GM12865 (cell line): ENCODE measurements at regions not wholly inside any gene's neighbourhood (a gene's known extent, or its start where the extent isn't known, plus 50 kb on each side); places are given as distances from the start of the nearest gene placed in this dataset.

Experiments
- DNase-seq: peaks from one replicate; pipeline ENCODE4 v3.0.0; 2010; ENCODE audit warnings: low read depth
- H3K4me3 ChIP-seq: 2 replicates; pipeline ENCODE4 v1.5.1; 2011; ENCODE audit warnings: mild to moderate bottlenecking, low read depth, low read length, control low read depth
- TF ChIP-seq, protein P1 (sequence below): IDR thresholded peaks from 2 replicates; pipeline ENCODE4 v1.5.1; 2011; ENCODE audit warnings: low read length, control low read depth, low read depth, inconsistent platforms; ENCODE audit not compliant: insufficient read depth; ENCODE audit errors: missing control alignments

DNA sequence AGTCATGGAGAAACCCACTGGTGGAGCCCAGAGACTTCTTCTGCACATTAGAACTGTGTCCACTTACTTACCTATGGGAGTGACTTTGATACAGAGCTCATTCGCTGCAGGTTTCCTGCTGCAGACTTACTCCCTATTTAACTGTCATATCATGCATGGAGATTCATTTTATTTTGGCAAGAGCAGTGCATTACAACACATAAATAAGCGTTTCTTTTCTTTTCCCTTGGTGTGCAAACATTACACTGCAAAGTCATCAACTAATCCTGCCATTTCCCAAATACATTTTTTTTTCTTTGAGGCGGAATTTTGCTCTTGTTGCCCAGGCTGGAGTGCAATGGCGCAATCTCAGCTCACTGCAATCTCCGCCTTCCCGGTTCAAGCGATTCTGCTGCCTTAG lies 230.9 kb upstream of the SFRP2 start:
- TF ChIP-seq, protein P1, sequence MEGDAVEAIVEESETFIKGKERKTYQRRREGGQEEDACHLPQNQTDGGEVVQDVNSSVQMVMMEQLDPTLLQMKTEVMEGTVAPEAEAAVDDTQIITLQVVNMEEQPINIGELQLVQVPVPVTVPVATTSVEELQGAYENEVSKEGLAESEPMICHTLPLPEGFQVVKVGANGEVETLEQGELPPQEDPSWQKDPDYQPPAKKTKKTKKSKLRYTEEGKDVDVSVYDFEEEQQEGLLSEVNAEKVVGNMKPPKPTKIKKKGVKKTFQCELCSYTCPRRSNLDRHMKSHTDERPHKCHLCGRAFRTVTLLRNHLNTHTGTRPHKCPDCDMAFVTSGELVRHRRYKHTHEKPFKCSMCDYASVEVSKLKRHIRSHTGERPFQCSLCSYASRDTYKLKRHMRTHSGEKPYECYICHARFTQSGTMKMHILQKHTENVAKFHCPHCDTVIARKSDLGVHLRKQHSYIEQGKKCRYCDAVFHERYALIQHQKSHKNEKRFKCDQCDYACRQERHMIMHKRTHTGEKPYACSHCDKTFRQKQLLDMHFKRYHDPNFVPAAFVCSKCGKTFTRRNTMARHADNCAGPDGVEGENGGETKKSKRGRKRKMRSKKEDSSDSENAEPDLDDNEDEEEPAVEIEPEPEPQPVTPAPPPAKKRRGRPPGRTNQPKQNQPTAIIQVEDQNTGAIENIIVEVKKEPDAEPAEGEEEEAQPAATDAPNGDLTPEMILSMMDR: no peak
- no peak for DNase-seq
- no peak overlapping the region for H3K4me3 ChIP-seq

DNA sequence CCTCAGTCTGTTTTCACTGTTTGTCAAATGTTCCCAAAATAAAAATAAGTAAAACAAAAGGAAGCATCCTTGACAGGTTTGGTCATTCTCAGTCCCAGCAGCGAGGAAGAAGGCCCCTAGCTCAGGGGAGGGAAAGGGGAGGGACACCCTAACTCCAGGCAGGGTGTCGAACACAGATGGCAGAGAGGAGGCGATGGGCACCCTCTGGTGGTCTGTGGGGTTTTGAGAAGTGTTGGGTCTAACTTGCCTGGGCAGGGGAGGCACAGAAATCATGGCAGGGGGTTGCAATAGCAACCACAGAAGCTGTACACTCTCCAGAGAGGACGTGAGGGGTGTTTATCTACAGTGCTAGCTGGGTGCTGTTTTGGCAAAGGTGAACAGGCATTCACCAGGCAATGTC lies 229.8 kb upstream of the SFRP2 start:
- TF ChIP-seq, protein P1: peak; percentile 14
- H3K4me3 ChIP-seq: no peak overlapping the region
- DNase-seq: peak; percentile 3

DNA sequence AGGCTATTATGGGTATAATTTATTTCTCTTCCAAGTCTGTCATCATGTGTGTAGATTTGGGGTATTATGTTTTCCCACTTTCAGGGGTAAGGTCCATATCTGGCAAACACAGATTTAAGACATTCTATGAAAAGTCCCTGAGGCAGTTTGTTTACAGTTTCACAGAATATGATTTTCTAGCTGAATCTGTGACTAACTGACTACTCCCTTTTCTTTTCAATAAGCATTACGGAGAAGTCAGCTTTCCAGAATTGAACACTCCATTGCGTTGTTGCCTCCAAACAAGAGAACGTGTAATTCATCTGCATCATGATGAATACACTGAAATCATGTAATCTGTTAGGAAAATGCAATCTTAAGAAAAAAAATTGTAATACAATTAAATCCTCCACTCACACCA lies 226.7 kb upstream of the SFRP2 start:
- TF ChIP-seq, protein P1: no peak
- no peak overlapping the region for H3K4me3 ChIP-seq
- no peak for DNase-seq

DNA sequence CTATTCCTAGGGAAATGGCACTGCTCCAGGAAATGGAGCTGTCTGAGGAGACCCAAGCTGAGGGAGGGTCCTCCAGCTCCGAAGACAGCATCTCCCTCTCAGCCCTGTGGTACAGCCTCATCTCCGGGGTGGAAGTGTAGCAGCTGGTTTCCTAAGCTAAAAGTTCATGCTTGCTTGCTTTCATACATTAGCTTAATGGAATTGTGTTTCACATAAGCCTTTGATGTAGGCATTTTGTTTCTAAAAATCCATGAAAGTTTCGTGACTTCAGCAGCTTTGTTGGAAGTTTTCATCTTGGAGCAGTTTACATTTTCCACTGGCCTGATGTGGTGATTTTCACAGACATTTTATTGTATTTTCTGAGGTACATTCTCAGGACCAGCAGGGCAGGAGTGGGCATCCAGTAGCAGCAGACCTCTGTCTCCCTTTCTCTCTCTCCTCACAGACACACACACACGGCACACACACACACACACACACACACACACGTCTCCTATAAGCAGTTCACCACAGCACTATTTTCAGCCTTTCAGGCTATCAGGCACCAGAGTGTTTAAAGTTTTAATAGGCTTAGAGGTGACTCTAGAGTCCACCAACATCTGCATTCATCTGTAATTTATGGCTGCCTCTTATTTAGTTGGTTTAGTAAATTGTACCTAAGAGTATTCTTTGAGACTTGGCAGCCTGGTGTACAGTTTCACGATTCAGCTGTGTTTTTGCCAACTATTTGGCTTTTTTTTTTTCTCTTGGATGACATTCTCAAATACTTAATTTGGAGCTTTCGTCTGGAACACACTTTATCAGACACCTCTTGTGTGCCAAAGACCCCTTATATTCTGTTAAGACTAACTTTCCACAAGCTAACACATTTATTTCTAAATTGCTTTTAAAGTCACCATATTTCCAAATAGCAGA lies 225.8 kb upstream of the SFRP2 start:
- DNase-seq: no peak
- TF ChIP-seq, protein P1: no peak
- H3K4me3 ChIP-seq: no peak overlapping the region

DNA sequence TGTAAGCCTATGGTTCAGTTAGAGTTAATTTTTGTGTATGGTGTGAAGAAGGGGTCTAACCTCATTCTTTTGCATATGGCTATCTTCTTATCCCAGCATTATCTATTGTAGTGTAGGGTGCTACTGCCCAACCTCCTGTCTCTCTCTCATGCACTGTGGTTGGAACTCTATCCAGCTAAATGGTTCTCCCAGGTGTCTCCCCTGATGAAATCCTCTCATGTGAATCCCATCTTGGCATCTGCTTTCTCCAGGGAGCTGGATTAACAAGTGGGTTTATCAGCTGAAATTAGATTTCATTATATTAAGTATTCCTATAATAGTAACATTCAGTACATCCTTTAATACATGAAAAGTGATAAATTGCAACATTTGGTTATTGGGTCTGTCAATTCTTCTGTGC lies 224.7 kb upstream of the SFRP2 start:
- H3K4me3 ChIP-seq: no peak overlapping the region
- no peak for DNase-seq
- TF ChIP-seq, protein P1: no peak

DNA sequence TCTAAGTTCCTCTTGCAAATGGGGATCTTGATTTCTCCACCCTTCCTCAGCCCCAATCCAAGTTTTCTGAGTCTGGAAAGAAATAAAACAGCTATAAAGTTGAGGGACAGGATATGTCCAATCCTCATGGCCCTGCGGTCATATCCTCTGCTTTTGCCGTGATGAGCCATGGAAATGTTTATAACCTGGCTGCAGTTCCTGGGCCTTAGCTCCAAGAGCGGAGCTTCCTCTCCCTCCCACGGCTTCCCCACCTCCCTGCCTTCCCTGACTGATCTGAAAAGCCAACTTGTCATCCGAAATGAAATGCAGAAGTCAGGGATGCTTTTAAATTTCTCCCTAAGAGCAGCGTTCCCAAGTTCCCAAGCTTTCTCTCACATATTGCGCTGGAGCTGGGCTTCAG lies 221.5 kb upstream of the SFRP2 start:
- TF ChIP-seq, protein P1: no peak
- no peak for DNase-seq
- H3K4me3 ChIP-seq: no peak overlapping the region

DNA sequence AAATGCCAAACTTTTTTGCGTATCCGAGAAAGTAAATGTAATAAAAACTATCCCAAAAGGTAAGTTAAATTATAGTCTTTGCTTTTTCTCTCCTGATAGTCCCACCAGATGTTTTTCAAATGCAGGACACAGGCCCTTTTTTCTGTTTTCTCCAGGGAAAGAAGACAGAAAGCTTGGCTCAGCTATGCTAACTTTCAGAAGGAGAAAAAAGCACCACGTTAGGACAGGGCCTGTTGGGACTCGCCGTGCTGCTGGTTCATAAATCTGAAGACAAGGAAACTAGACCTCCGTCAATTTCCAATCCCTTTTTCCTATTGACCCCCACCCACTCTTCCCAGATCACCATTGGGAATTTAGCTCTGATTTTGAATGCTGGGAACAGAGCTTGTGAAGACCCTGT lies 220.9 kb upstream of the SFRP2 start:
- TF ChIP-seq, protein P1: no peak
- H3K4me3 ChIP-seq: no peak overlapping the region
- no peak for DNase-seq
